D721Med (cell line): ENCODE measurements at regions not wholly inside any gene's neighbourhood (a gene's known extent, or its start where the extent isn't known, plus 50 kb on each side); places are given as distances from the start of the nearest gene placed in this dataset.

ENCODE experiments used
- DNase-seq: peaks from one replicate; pipeline ENCODE4 v3.0.0; 2011; ENCODE audit warnings: low spot score; ENCODE audit not compliant: insufficient read length
- FAIRE-seq: peaks from 2 replicates; lab custom pipeline; 2011; peaks lifted over from hg19 to GRCh38; lab: Jason Lieb, UNC
- TF ChIP-seq, protein P1 (sequence below): IDR thresholded peaks from 2 replicates; pipeline ENCODE4 v1.5.1; 2012; ENCODE audit warnings: mild to moderate bottlenecking, control low read depth; ENCODE audit not compliant: insufficient read depth; ENCODE audit errors: missing control alignments

GRCh38 chr21:38683222-38683621 lies 122.5 kb upstream of the ETS2 start:
- TF ChIP-seq, protein P1, sequence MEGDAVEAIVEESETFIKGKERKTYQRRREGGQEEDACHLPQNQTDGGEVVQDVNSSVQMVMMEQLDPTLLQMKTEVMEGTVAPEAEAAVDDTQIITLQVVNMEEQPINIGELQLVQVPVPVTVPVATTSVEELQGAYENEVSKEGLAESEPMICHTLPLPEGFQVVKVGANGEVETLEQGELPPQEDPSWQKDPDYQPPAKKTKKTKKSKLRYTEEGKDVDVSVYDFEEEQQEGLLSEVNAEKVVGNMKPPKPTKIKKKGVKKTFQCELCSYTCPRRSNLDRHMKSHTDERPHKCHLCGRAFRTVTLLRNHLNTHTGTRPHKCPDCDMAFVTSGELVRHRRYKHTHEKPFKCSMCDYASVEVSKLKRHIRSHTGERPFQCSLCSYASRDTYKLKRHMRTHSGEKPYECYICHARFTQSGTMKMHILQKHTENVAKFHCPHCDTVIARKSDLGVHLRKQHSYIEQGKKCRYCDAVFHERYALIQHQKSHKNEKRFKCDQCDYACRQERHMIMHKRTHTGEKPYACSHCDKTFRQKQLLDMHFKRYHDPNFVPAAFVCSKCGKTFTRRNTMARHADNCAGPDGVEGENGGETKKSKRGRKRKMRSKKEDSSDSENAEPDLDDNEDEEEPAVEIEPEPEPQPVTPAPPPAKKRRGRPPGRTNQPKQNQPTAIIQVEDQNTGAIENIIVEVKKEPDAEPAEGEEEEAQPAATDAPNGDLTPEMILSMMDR: no peak
- DNase-seq (no peak), FAIRE-seq (no peak)

DNA sequence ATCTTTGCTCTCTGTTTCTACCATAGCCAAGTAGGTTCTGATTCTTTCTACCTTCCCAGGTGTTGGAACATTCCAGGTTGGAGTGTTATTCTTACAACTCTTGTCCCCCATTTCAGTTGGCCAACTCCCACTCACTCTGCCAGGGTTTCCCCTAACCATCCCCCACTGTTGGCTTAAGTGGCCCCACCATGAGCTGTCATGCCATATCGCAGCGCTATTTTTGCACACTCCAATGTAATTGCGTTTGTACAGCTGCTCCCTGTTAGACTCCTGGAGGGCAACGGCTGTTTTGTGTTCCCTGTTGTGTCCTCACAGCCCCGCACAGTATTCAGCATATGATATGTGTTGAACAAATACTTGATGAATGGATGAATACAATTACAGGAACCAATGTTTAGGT lies 117.7 kb upstream of the ETS2 start:
- TF ChIP-seq, protein P1: no peak
- FAIRE-seq: no peak
- no peak for DNase-seq

- FAIRE-seq: no peak
- TF ChIP-seq, protein P1: no peak
- no peak for DNase-seq
These were observed 114.1 kb upstream of the ETS2 start for GRCh38 chr21:38691631-38692030.

DNA sequence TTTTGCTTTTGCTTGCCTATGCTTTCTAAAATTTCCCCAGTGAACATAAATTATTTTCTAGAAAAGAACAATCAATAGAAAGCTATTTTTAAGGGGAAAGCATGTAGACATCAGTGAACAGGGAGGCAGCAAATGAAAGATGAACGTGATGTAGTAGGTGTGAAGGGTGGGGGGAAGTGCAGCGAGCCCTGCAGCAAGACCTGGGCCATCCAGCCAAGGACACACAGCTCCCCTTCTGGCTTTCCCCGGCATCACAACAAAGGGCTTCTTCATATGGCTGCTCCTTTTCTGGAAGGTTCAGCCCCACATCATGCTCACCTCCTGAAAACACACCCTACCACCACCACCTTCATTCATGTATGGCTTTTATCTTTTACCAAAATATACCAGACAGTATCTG lies 109.2 kb upstream of the ETS2 start:
- DNase-seq: no peak
- TF ChIP-seq, protein P1: no peak
- no peak for FAIRE-seq

DNA sequence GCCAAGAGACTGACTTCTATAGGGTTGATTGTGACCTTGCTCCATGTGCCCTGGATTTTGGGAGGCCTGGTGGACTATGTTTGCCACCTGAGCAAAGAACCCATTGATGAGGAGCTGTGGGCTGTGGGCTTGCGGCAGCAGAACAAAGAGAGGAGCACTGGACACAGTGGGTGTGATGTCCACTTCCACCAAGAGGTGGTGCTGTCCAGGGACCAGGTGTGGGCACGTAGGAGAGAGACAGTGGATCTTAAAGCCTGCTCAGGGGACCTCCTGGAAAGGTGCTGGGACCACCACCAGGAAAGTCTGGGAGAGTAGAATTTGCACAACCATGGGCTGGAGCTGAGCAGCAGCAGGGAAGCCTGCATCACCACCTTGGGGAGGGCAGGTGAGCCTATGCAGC lies 106.7 kb upstream of the ETS2 start:
- FAIRE-seq (no peak), DNase-seq (no peak)
- TF ChIP-seq, protein P1: no peak

DNA sequence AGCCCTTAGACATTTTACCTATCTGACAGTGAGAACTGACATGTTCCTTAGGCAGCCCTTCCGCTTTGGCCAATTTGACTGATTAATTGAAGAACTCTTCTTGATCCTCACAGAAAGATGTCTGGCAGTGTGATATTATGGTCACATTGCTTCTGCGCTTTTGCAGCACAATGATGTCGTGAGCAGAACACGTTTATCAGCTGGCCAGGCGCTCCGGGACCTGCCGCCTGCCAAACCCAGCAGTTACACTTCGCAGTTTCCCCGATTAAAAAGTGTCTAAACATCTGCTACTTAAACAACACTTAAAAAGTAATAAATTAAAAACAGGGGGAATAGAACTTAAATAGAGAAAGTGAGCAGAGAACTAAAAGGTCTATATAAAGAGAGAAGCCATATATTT lies 103.5 kb upstream of the ETS2 start:
- FAIRE-seq (no peak), DNase-seq (no peak)
- TF ChIP-seq, protein P1: no peak

GRCh38 chr21:38709876-38710275 lies 95.9 kb upstream of the ETS2 start:
- TF ChIP-seq, protein P1: no peak
- DNase-seq (no peak), FAIRE-seq (no peak)
